GM21619 (cell line): ENCODE measurements at regions not wholly inside any gene's neighbourhood (a gene's known extent, or its start where the extent isn't known, plus 50 kb on each side); places are given as distances from the start of the nearest gene placed in this dataset.
"Not testable (repeated sequence)": the region's sequence is repeated elsewhere in the genome, so short reads cannot be mapped to it uniquely, and the experiment has no call there.

Experiments used
- ATAC-seq: cut with Tn5 transposase; IDR thresholded peaks from one replicate; pipeline ENCODE4 v1.9.1; 2021; ENCODE audit not compliant: unreplicated experiment

DNA sequence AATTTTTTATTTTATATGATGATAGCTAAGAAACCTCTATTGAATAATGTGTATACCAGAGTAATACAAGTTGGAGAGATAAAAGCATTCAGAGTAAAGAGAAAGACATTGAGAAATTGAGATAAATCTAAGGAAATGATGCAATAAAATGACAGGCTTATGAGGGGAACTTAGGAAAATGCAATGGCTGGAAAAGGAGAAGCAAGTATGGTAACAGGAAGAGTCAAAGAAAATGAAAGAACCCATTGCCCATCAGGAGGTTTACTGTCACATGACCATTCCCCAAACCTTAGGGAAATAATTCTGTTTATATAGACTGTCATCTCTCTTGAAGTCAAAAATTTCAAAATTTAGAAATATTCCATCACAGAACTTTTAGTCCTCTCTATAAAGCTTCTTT, 808.0 kb upstream of the PRR20A start:
- ATAC-seq: no peak

DNA sequence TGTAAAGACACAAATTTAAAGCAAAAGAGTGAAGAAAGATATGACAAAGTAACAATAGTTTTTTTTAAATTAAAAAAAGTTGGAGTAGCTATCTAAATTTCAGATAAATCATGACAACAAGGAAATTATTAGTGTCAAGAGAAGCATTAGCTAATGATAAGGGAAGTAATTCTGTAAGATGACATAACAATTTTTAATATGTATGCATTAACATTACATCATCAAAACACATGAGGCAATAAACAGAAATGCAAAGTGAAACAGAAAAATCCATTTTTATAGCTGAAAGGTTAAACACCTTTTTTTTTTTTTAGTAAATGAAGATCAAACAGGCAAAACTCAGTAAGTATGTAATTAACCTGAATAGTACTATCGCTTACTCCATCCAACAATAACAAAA, 804.9 kb upstream of the PRR20A start:
- ATAC-seq: no peak

DNA sequence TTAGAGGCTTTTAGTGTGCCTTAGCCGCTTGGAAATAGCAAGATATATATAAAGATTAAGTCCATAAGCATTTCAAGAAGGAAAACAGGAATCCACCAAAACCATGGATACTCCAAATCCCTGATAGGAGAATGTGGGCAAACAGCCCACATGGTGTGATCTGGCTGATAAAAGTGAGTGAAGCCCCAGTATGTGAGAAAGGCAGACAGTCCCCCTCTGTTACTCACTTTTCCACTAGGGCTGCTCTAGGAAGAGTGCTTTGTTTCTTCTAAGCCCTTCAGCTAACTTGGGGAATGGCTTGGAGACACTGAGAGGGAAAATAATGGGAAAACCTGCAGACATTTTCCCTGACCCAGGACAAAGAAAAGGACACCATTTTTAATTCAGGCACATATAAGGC, 802.3 kb upstream of the PRR20A start:
- no peak for ATAC-seq

DNA sequence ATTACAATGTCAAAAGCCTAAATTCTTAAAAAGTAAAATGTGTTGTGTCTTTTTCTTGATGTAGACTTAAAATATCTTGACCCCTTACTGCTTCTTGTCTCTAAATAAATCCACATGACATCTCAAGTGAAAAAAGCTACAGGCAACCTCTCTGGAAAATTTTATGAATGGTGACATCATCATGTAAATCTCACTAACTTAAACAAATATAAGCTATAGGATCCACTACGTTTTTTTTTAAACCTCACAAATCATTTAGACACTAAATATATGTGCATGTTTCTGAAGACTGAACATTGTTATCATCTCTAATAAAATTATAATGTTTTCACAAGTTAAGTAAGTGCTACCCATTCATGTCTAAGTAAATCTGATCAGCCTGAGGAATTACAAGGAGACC, 793.7 kb upstream of the PRR20A start:
- ATAC-seq: no peak

DNA sequence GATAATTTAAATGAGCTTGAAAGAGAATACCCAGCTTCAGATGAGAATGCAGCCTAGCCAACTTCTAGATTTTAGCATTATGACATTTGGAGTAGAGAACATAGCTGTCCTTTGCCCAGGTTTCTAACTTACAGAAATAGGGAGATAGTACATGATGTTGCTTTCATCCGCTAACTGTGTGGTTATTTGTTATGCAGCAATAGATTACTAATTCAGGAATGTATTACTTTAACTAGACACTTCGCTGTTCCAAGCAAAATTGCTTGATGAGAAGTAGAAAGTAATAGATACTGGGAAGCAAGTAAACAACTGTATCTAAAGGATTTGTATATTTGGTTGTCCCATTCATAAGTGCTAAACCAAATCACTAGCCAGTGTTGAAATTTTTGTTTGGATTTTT, 790.9 kb upstream of the PRR20A start:
- no peak for ATAC-seq

DNA sequence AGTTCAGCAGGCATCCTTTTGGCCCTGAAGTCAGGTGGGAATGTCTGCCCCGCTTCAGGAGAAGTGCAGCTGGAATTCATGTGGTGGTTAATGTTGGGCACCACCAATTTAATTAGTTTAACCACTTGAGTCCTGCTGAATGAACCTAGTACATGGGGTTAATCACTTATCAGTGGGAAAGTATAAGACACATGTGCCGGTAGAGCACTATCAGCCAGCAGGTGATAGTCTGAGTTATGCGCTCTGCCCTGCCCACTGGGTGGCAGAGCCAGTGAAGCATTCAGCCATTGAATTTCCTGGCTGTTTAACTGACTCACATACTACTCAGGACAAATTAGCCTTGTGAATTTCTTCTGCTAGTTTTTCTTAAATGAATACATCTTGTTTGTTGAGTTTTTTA, 789.7 kb upstream of the PRR20A start:
- ATAC-seq: no peak

DNA sequence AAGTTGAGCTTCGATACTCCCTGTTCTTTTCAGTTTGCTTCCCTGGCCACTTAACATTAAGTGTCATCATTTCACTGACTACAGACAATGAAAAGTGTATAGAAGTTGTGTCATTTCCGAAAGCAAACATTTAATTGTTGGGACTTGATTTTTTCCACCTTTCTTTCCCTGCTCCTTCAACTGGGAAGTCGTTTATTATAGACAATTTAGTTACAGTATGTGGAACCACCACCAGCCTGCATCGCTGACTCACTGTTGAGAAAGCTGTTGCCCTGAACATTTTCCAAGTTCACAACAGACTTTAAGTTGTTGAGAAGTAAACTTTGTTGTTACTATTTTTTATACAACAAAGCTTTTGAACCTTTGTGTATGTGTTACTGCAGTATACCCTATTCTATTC, 788.4 kb upstream of the PRR20A start:
- ATAC-seq: no peak

DNA sequence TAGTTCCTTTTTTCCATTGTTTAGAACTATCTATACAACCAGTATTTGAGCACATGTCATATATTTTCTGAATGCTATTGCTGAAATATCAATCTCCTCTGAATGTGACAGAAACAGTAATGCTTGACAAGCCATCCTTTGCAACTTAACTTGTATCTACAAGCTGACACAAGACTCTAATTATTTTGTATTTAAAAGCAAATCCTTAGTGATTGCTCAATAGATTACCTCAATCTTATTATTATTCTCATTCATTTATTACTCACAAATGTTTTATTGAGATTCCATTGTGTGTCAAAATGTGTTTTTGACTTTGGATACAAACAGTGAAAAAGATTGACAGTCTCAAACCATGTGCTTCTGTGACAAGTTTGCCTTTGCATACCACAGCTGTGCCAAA, 787.8 kb upstream of the PRR20A start:
- ATAC-seq: no peak

DNA sequence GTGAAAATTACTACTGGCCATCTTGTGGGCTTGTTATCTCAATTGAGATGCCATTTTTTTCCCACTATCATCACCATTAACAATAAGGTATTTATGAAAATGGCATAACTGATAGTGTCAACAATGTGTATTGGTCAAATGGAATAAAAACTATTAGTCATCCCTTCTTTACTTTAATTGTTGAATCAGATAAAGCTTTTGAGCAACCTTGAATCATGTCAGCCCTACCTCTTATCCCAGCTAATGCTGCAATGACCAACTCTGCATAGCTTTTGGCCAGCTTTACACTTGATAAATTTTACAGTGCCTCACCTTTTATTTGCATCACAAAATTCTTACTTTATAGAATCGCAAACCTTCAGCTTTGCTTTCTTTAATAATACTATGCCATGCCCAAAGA, 784.0 kb upstream of the PRR20A start:
- no peak for ATAC-seq

DNA sequence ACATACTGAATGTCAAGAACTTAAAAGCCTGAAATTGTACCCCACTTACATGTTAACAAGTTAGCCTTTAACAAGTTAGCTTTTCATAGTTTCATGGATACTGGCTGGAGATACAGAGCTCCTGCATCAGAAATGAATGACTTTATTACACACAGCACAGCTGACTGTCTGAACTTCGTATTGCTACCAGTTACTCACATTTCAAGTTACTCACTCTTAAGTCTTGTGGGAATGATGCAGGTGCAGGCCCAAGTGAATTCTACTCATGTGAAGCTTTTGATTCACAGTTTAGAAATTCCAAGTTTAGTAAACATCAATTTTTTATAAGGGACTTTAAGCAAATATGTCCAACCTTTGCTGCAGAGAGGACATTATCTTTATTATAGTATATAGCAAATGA, 762.2 kb upstream of the PRR20A start:
- ATAC-seq: no peak

DNA sequence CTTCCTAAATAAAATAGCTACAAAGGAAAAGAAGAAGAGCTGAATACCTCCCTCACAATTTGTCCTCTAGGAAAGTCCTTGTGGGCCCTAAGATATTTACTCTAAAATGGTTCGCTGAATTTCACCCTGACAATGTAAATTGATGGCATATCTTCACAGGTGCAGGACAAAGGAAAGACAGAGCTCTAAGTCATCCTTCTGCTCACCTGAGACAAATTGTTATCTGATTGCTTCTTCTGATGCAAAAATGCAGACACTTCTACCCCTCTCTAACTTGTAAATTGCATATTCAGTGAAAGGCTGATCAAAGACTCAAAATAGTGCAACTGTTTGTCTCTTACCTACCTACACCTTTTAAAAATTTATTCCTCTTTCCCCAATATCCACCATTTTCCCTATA, 747.2 kb upstream of the PRR20A start:
- no peak for ATAC-seq

DNA sequence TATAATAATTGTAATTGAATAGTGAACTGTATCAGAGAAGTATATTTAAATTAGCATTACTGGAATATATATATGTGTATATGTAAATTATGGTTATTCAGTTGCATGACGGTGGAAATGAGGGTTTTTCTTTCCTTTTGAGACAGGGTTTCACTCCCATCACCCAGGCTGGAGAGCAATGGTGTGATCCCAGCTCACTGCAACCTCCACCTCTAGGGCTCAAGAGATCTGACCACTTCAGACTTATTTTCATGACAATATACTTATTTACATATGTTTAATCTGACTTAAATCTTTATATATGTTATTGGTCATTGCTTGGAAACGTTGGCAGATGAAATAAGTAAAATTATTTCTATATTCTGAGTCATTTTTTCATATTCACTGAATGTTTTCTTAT, 744.4 kb upstream of the PRR20A start:
- no peak for ATAC-seq

DNA sequence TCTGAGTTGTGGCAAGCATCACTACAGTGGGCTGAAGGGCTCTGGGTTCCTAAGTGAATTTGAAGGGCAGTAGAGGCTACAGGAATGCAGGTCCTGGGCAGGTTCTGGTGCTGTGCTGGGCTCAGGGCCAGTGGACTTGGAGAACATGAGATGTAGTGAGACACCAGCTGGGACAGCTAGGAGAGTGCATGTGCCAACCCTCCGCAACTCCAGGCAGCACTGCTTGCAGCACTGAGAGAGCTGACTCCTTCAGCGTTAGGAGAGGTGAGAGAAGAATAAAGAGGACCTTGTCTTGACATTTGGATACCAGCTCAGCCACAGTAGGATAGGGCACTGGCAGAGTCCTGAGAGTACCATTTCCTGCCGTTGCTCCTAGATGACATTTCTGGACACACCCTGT, 739.9 kb upstream of the PRR20A start:
- no peak for ATAC-seq

DNA sequence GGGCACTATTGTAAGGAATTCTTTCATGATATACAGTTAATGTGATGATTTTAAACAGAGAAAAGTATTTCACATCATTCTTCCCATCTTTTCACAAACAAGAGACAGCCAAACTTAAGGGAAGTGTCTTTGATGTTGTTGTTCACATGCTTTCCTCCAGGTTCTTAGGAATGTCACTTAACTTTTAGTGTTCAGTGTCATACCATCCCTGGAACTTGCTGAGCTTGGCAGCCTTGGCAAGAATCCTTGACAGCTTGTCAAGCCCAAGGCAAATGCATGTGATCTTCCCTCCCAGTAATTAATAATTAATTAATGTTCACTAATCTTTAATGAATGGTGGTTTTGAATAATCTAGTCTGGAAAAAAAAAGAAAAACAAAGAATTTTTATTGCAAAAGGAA, 727.9 kb upstream of the PRR20A start:
- ATAC-seq: no peak

DNA sequence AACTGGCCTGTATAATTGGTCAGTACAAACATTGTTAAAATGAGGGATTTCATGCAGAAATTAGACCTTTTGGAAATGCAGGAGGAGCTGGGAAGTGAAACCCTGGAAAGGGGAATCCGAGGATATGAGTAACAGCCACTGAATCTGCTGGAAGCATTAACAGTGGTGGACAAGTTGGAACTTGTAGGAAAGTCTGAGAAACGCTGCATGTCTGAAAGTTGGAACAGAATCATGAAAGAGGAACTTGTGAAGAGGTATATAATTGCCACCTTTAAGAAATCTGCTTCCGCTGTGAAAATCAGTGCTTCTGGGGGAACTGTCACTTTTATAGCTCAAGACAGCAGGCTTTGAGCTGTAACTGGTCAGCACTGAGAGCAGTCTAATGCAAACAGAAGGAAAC, 716.5 kb upstream of the PRR20A start:
- no peak for ATAC-seq

DNA sequence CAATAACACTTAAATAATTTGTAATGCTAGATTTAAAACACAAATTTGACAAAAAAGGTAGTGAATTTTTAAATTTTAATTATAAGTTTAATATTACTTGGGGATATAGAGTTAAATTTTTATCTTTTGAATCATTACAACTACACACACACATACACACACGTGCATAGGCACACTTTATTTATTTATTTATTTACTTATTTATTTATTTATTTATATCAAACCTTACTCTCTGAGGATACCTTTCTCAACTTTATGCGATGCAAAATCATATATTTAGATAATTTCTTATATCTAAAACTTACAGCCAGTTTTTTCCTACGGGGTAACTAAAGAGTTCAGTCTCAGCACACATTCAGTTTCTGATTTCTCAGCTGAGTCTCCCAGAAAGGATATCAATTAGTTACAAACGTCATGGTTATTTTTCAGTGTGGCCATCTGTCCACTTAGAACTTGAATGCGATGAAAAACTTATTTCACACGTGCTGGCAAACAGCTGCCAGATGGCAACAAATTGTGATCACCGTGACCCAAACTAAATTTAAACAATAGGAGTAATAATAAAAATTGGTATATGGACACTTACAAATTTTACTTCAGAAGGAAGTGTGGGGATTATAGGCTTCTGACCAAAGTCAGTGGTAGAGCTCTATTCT, 683.1 kb upstream of the PRR20A start:
- no peak for ATAC-seq

DNA sequence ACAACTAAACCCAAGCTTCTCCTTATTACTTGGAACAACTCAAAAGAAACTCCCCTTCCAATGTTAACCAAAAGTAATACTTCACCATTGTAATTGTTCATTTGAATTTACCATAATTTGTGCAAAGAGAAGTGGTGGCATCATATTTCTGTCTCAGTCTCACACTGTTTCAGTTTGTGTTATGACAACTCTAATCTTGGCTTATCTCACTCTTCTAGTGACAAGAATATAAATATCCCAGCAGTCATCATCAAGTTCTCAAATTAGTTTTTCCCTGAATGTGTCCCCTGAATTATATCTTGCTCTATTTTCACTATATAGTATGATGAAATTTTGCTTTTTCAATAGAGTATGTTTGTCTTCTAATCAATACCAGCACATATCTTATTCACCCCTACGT, 681.4 kb upstream of the PRR20A start:
- ATAC-seq: no peak

DNA sequence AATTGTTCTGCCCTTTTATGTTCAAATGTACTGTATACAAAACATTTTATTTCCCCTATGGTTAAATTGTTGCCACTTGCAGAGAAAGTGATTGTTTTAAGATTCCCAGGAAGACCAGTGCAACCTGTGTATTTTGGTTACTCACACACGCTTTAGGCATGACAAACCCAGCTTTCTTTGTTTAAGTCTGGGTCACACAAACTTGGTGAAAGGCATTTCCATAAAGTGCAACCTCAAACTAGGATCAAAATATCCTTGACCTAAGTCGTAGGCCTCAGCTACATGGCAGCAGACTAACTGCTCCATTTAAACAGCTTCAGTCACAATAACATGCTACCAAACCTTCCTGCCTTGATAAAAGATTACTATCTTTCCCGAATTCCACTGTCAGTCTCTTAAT, 639.0 kb upstream of the PRR20A start:
- ATAC-seq: no peak

DNA sequence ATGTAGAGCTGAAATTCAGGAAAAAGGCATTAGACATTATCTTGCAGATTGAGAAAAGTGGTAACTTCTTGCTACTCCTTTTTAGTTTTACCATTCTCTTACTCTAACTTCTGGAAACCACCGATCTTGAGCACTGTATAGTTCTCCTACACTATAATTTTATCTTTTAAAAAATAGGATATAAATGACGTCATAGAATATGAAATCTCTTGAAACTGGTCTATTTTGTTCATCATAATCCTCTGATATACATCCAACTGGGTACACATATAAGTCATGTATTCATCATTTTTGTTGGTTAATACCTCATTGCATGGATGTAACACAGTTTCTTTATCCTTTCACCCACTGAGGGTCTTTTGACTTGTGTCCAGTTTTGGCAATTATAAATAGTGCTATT, 629.9 kb upstream of the PRR20A start:
- no peak for ATAC-seq

DNA sequence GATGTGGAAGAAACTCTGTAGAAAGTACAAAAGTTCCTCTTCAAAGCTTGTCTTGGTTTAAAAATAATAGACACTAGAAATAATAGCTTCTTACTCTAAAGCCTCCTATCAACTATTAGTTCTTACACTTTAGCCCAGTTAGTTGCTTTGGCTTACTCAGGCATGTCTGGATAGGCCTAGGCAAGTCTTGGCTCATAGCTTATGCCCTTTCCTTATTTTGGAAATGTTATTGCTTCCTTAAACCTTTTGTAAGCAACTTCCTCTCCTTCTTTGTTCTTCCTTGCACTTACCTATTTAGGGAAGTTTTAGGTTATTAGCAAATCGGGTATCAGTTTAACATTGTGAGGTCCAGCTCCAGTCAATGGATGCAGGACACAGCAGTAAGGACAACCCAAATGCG, 628.4 kb upstream of the PRR20A start:
- ATAC-seq: not testable (repeated sequence)

DNA sequence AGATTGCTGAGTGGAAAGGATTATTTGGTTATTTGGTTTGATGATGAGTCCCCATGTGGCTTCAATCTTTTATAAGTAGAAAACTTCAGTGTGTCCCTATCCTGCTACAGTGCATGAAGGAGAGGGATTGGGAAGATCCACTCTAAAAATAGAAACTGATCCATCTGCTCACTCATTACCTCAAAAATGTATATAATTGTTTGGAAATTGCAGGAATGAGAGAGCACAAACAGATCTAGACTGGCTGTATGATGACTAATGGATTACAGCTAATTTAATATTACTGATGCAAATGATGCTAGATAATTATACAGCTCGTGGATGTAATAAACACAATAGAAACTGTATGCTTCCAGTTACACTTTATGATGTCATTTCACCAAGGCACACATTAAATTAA, 625.3 kb upstream of the PRR20A start:
- ATAC-seq: no peak

DNA sequence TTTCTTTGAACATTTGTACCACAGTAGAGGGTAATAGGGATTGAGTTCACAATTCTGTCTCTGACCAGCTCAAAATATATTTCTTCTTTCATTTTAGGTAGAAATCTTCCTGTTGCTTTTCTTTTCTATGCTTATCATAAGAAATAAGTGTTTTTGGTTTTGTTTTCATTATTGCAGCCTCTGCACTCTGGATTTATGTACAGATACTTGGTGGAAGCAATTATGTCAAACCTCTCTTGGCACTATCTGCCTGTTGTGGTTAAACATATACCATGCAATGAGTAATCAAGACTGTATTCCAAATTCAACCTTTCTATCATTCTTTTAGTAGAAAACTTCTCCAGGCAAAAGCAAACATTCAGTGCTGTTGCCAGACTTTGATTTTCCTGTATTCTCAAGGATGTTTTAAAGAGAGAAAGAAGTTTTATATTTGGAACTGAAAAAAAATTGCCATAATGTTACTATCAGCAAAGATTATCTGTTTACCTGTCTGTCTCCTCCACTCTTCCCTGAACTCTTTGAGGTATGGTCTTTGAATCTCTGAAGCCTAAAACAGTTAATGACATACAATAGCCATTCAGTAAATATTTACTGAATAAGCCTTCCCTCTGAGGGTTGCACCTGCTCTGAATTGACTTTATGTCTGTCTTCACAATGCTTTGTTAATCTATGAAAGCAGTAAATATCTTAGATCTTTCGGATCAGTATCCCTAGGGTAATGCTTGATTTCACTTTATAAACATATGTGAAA, 612.5 kb upstream of the PRR20A start:
- no peak for ATAC-seq

DNA sequence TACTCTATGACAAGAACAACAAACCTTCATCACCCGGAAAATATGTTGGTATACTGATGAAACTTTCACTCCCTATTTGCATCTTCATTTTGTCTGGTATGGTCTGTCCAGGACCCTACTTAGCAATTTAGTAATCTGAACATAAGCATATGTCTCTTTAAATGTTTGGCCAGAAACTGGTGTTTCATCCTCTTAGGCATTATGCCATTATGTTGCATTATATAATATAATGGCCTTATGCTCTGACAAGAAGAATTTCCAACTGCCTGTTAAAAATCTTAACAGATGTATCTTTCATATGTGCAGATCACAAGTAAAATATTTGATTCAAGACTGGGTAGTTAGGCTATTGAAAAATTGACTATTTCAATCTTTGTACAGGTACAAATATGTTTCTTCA, 610.6 kb upstream of the PRR20A start:
- no peak for ATAC-seq
